Right atrium auricular region (tissue), 2 donors: ENCODE measurements at regions not wholly inside any gene's neighbourhood (a gene's known extent, or its start where the extent isn't known, plus 50 kb on each side); places are given as distances from the start of the nearest gene placed in this dataset.

Experiments
- DNase-seq: peaks from one replicate; pipeline ENCODE4 v3.0.0-alpha.2; 2019; ENCODE audit warnings: low spot score
- H3K27ac ChIP-seq, 2 donors: fragments of 200-600 bp; sonication (generic); 1 replicate in 1 of 2; 2 replicates in 1 of 2; pipeline ENCODE4 v1.5.1; 2016 to 2019
- H3K27me3 ChIP-seq, 2 donors: fragments of 200-600 bp; sonication (generic); one replicate each; pipeline versions ENCODE4 v1.5.1 to v1.6.0; 2017 to 2019
- H3K36me3 ChIP-seq: fragments of 200-600 bp; sonication (generic); one replicate; pipeline ENCODE4 v1.5.1; 2016
- H3K4me1 ChIP-seq, 2 donors: fragments of 200-600 bp; sonication (generic); one replicate each; pipeline versions ENCODE4 v1.5.1 to v1.6.0; 2017 to 2019
- H3K4me3 ChIP-seq, 2 donors: fragments of 200-600 bp; sonication (generic); 1 replicate in 1 of 2; 2 replicates in 1 of 2; pipeline ENCODE4 v1.5.1; 2017 to 2019; ENCODE audit warnings: mild to moderate bottlenecking in 1 of 2, moderate library complexity in 1 of 2
- H3K9me3 ChIP-seq, 2 donors: fragments of 200-600 bp; sonication (generic); one replicate each; pipeline ENCODE4 v1.5.1; 2019
- CTCF ChIP-seq, 2 donors: fragments of 200-600 bp; sonication (generic); IDR thresholded peaks; one replicate each; pipeline ENCODE4 v1.5.1; 2019; ENCODE audit warnings: antibody characterized with exemption in 2 of 2

GRCh38 chr4:97504713-97505112 lies 638.6 kb downstream of the STPG2 start:
- H3K27me3 ChIP-seq = no peaks in the 10 kb centered on the region
- no peak for TF ChIP-seq CTCF (IDR thresholded peaks at IDR 0.05)
- no peaks in the 10 kb centered on the region for H3K4me1 ChIP-seq
- no peak overlapping the region for H3K4me3 ChIP-seq
- no peaks in the 10 kb centered on the region for H3K36me3 ChIP-seq
- H3K9me3 ChIP-seq = no peaks in the 10 kb centered on the region
- no peak for DNase-seq
- H3K27ac ChIP-seq = no peak overlapping the region

- H3K9me3 ChIP-seq = no peaks in the 10 kb centered on the region
- no peak overlapping the region for H3K4me3 ChIP-seq
- H3K36me3 ChIP-seq = no peaks in the 10 kb centered on the region
- no peak for DNase-seq
- no peaks in the 10 kb centered on the region for H3K4me1 ChIP-seq
- TF ChIP-seq CTCF (IDR thresholded peaks at IDR 0.05) = no peak
- H3K27ac ChIP-seq = no peak overlapping the region
- no peaks in the 10 kb centered on the region for H3K27me3 ChIP-seq
Measured at GRCh38 chr4:97507587-97508245, 635.6 kb downstream of the STPG2 start.
